NCI-H524 treated with DMSO at 0.1 percent for 48 hours (cell line): ENCODE measurements at regions not wholly inside any gene's neighbourhood (a gene's known extent, or its start where the extent isn't known, plus 50 kb on each side); places are given as distances from the start of the nearest gene placed in this dataset.

Source experiments
- DNase-seq: peaks from one replicate; lab custom pipeline; 2025; lab: John Stamatoyannopoulos, UW

GRCh38 chr6:148091394-148091793 lies 251.2 kb upstream of the SASH1 start:
- no peak for DNase-seq

DNA sequence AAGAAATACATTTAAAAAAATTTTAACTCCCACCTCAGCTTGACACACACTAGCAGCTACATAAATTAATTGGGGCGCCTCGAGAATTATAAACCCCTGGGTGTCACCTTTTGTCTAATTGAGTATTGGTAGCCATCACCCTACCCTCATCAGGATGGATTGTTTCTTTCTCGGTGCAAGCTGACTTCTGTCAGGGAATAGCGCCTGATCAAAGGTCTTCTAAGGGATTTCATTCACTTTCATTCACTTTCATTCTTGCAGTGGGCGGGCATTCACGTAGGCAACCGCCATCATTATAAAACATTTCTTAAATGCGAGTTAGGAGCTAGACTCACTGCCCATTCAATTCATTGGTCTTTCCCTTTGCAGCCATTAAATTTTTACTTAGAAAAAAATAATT lies 239.2 kb upstream of the SASH1 start:
- no peak for DNase-seq

DNA sequence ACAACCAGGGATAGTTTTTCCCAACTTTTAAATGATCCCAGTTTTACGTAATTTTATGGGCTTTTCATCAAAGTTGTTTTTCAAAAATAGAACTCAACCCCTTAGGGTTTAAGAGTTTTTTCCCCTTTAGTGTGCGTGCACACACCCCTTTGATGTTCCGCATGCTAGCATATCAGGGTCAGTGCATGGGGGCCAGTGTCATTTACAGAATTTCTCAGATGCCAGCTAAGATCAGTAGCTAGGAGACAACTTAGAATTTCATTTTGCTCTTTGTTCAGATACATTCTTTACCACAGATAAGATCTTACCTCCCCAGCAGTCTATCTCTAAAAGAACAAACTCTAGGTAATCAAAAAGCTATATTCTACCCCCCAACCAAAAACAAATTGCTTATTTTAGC lies 238.5 kb upstream of the SASH1 start:
- no peak for DNase-seq

GRCh38 chr6:148105695-148106094 lies 236.9 kb upstream of the SASH1 start:
- DNase-seq = no peak

GRCh38 chr6:148107911-148108310 lies 234.7 kb upstream of the SASH1 start:
- DNase-seq = no peak

DNA sequence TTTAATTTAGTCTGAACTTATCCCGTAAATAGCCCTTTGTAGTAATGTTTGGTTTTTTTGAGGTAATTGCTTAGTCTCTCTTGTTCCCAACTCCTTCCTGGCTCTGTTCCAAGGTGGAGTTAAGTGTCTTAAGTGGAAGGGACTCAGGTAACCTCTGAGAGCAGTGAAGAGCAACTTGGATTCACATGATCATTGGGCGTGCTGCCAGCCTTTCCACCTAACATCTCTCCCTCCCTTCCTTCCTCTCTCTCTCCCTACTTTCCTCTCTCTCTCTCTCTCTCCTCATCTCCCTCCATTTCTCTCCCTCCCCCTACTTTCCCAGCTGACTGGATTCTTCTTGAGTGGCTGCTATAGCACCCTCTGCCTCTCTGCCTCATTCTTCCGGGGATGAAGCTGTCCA lies 232.9 kb upstream of the SASH1 start:
- DNase-seq = peak; percentile 80

GRCh38 chr6:148110925-148111324 lies 231.7 kb upstream of the SASH1 start:
- no peak for DNase-seq

DNA sequence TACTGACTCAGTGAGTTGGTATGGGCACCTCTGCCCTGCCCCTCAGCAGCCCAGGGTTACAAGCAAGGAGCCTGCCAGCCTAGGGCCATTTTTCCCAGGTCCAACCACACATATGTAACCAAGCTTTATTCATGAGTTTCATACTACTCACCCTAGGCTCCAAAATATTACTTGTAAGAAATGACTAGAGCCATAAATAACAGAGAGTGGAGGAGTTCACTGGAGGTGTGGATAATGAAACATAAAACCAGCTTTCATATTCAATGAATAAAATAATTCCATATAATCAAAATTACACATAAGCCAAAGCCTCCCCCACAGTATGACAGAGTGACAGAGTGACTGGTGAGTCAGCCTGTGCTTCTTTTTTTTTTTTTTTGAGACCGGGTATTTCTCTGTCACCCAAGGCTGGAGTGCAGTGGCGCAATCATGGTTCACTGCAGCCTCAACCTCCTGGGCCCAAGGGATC lies 229.8 kb upstream of the SASH1 start:
- no peak for DNase-seq

DNA sequence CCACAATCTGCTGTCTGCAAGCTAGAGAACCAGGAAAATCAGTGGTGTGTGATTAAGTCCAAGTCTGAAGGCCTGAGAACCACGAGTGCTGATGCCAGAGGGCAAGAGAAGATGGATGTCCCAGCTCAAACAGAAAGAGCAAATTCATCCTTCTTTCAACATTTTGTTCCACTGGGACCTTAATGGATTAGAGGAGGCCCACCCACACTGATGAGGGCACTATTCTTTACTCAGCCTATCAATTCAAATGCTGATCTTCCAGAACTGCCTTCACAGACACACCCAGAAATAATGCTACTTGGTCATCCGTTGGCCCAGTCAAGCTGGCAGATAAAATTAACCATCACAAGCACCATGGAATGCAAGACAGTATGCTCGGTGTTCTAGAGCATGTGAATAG lies 226.6 kb upstream of the SASH1 start:
- no peak for DNase-seq

DNA sequence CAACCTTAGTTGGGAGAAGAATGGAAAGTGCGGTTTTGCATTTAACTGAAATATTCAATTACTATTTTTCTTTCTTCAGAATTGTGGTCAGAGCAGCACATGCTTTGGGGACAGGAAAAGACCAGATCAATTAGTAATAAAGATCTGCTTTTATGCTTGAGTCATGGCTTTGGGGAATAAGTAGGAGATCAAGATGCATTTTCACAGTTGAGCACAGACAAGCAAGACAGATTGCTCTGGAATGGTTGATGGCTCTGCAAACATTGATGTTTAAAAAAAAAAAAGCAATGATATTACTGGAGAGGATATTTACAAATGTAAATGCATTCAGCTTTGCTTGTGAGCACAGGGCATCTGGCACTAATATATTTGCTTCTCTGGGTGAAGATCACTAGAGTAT lies 224.4 kb upstream of the SASH1 start:
- DNase-seq = no peak

DNA sequence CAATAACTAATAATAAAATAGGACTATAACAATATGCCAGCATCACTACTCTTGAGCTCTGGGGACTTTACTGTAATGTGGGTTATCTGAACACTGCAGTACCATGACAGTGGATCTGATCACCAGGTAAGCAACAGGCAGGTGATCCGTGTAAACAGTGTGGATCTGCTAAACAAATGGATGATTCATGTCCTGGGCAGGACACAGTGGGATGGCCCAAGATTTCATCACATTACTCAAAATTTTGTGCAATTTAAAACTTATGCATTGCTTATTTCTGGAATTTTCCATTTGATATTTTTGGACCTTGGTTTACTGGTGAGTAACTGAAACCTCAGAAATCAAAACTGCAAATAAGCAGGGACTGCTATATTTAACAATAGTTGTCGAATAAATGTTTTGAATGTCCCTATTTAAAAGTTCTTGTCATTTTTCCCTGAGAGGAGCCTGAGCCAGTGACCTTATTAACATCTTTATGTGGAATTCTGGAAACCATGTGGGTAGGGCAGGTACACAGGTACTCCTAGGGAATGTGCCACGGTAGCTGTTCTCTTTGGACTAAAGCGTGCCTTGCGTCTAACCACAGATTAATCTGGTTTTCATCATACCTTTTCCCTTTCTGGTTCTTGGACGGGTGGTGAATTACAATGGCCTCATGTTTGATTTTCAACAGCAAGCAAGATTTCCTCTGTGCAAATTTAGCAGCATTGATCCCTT lies 214.5 kb upstream of the SASH1 start:
- no peak for DNase-seq

DNA sequence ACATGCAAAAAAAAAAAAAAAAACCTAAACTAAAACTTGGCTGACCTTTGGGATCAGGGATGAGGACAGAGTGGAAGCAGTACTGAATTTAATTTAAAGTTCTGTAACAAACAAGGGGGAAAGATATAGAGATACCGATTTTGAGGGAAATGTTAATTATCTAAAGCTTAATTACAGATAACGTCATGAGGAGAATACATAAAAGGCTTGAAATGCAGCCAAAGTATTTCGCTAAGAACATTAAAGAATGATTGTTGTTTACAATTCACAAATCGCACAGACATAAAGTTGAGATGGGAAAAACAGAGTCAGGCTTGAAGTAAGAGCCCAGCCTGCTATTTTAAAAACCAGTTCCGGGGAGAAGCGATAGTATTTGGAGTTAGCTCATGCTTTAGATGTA lies 208.0 kb upstream of the SASH1 start:
- no peak for DNase-seq

GRCh38 chr6:148136586-148136985 lies 206.1 kb upstream of the SASH1 start:
- DNase-seq = no peak

DNA sequence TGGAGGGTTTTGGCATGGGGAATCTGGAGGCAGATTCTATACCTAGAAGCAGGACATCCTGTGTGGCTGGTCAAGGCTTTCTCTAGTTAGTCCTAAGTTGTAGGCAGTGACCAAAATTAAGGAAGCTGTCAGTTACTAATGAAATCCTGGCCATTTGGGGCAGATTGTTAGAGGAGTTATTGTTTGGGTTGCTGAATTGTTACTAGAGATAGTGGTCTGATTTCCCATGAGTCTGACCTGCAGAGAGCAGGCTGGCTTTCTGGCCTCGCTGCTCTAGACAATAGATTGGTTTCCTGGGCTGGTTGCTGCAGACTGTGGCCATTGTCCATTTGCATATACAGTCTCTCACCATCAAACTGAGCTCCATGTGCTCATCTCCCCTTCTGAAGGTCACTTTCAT lies 205.0 kb upstream of the SASH1 start:
- DNase-seq = no peak

DNA sequence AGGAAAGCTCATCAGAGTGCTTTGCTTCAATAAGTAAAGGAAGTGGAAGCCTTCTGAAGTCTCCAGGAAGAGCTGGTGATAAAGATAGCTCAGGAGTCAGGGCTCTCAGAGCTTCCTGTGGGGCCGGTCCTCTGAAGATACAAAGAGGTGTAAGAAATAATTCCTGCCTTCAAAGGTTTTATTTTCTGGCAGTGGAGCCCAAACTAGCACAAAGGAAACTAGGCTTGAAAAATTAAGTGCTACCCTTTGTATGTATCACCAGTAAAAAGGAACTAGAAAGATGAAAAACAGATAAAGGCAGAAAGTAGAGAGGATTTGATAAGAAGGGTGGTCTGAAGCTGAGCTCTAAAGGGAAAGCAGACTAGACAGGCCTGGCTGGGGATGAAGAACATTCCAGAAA lies 204.1 kb upstream of the SASH1 start:
- DNase-seq = no peak

DNA sequence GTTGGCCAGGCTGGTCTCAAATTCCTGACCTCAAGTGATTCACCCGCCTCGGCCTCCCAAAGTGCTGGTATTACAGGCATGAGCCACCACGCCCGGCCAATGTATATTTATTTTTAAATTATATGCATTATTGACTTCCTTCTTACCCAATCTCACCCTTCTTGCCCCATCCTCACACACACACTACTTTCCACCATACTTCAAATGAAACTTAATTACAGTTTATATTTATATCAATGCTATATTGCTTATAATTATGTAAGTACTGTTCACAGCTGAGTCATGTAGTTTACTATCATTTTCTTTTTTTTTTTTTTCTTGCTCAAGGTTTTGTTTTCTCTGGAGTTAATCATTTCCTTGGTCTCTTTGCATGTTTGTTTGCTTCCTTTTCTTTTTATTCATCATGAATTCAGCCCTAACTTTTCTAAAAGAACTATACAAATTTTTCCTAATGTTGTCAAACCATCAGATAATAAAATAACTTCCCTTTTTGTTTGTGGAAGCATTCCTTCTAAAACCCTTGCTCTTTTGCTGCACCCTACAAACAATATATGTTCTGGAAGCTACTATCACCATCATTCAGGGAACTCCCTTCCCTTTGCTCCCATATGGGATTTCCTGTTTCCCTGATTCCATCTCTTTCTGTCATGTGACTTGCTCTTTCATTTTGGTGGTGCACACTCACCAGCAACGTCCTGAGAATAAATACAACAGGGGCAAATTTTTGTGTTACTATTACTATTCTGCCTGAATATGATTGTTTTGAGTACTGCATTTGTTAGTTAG lies 201.7 kb upstream of the SASH1 start:
- no peak for DNase-seq

GRCh38 chr6:148142821-148143220 lies 199.8 kb upstream of the SASH1 start:
- DNase-seq = no peak

DNA sequence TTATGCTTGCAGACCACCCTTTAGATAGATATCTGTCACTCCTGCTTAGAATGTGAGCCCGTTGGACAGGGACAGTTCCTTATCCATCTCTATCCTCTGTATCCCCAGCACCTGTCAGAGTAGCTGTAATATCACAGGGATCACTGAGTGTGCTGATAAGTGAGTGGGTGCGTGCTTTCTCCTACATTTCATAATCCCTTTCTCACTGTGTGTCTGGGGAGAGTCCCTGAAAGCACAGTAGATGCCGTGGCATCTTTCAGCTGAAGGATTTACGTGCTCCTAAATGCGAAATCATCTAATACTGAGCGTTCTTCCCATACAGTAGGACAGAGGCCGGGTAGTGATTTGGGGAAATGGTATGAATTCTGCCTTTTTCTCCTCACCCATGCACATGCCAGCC lies 198.9 kb upstream of the SASH1 start:
- no peak for DNase-seq

DNA sequence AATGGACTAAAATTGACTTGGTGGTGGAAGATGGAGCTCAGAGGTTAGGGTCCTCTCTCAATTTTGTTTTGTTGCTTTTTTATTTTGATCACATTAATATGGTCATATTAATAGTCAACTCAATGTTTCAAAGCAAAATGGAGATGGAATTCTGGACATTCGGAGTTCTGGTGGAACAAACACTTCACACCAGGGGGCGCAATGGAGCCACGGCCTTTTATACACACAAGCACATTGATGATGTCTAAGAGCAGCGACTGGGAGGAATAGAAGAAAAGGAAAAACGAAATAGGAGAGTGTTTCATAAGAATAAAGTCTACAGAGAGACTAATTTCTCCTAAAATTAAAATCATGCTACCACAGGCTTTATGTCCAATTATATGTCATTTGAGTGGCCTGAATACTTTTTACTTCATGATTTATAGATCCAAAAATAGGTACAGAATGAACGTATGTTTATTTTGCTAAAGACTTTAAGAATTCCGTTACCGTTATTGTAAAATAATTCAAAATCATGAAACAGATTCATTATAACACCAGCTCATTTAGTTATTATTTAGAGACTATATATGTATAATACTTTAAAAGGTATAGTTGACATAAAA lies 197.6 kb upstream of the SASH1 start:
- peak; percentile 20 for DNase-seq

DNA sequence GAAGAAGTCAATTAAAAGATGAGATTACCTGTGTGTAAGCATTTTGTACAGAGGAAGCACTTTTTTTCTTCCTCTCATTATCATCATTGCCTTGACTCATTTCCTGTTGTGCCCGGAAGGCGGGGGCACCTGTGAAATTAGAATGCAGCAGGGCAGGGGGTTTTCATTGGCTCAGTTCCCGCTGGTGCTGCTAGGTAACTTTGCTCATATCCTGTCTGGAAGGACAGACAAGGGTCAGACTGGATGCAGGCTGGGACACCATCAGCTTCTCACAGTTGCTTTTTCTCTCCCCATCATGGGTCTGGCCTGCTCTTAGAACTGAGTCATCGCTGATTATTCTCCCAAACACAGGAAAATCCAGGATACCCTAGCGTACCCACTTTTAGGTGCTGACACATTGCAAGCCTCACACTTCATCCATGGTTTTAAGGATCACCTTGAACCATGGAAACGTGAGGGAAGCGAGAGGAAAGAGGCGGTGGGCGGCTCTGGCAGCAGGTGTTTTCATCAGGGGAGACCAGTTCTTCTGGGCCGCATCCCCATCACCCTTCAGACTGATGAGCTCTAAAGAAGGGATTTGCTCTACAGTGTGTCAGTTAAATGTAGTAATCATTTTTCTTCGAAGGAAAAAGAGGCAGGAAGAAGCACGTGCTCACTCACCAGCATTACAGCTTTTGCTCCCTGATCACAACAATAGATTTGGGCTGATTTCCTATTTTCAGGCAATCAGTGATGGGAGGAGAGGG lies 195.7 kb upstream of the SASH1 start:
- DNase-seq = no peak

- peak; percentile 42 for DNase-seq
Observed at GRCh38 chr6:148147463-148147830, 195.2 kb upstream of the SASH1 start.

GRCh38 chr6:148151896-148152643 lies 190.6 kb upstream of the SASH1 start:
- DNase-seq = no peak
